Astrocyte (in vitro differentiated cells and primary cell): ENCODE measurements at regions not wholly inside any gene's neighbourhood (a gene's known extent, or its start where the extent isn't known, plus 50 kb on each side); places are given as distances from the start of the nearest gene placed in this dataset.

Source experiments
- DNase-seq: peaks from one replicate; pipeline ENCODE4 v3.0.0-alpha.2; 2010; ENCODE audit warnings: low read depth
- FAIRE-seq: peaks from 2 replicates; lab custom pipeline; 2011; peaks lifted over from hg19 to GRCh38; lab: Jason Lieb, UNC
- H2AFZ ChIP-seq: 2 replicates; pipeline ENCODE4 v1.6.0; 2012; ENCODE audit warnings: low read depth, low read length, inconsistent platforms
- H3K27ac ChIP-seq: 2 replicates; pipeline ENCODE4 v1.5.1; 2011; ENCODE audit warnings: low read depth, low read length, inconsistent platforms
- H3K27me3 ChIP-seq: 2 replicates; pipeline ENCODE4 v1.6.0; 2011; ENCODE audit warnings: low read length, inconsistent platforms; ENCODE audit not compliant: insufficient read depth
- H3K36me3 ChIP-seq: 2 replicates; pipeline ENCODE4 v1.5.1; 2011; ENCODE audit warnings: low read length, inconsistent platforms; ENCODE audit not compliant: insufficient read depth
- H3K4me1 ChIP-seq: 2 replicates; pipeline ENCODE4 v1.5.1; 2011; ENCODE audit warnings: low read length, inconsistent platforms; ENCODE audit not compliant: insufficient read depth
- H3K4me2 ChIP-seq: 2 replicates; pipeline ENCODE4 v1.6.0; 2012; ENCODE audit warnings: low read length, inconsistent platforms
- H3K4me3 ChIP-seq: 2 replicates; pipeline ENCODE4 v1.5.1; 2011; ENCODE audit warnings: low read depth, mild to moderate bottlenecking, low read length, inconsistent platforms; ENCODE audit not compliant: insufficient read depth
- H3K79me2 ChIP-seq: 2 replicates; pipeline ENCODE4 v1.6.0; 2012; ENCODE audit warnings: mild to moderate bottlenecking, low read length, inconsistent platforms; ENCODE audit not compliant: insufficient read depth
- H3K9ac ChIP-seq: 2 replicates; pipeline ENCODE4 v1.6.0; 2012; ENCODE audit warnings: mild to moderate bottlenecking, low read length, inconsistent platforms
- H3K9me3 ChIP-seq: 2 replicates; pipeline ENCODE4 v1.5.1; 2012; ENCODE audit warnings: low read depth, mild to moderate bottlenecking, low read length, inconsistent platforms; ENCODE audit not compliant: insufficient read depth
- H4K20me1 ChIP-seq: 2 replicates; pipeline ENCODE4 v1.6.0; 2012; ENCODE audit warnings: low read length, inconsistent platforms; ENCODE audit not compliant: insufficient read depth
- H3K27ac Mint-ChIP-seq: one replicate; pipeline ENCODE4 v1.8.0; 2021; ENCODE audit warnings: mild to moderate bottlenecking, mixed read lengths; ENCODE audit not compliant: unreplicated experiment
- H3K27me3 Mint-ChIP-seq: one replicate; pipeline ENCODE4 v1.8.0; 2021; ENCODE audit warnings: low read depth, mixed read lengths; ENCODE audit not compliant: unreplicated experiment
- H3K36me3 Mint-ChIP-seq: one replicate; pipeline ENCODE4 v1.8.0; 2021; ENCODE audit warnings: low read depth, mixed read lengths; ENCODE audit not compliant: unreplicated experiment
- H3K4me1 Mint-ChIP-seq: one replicate; pipeline ENCODE4 v1.8.0; 2021; ENCODE audit warnings: low read depth, mixed read lengths; ENCODE audit not compliant: unreplicated experiment
- H3K4me3 Mint-ChIP-seq: one replicate; pipeline ENCODE4 v1.8.0; 2021; ENCODE audit warnings: mild to moderate bottlenecking, moderate library complexity, mixed read lengths; ENCODE audit not compliant: unreplicated experiment
- H3K9me3 Mint-ChIP-seq: one replicate; pipeline ENCODE4 v1.8.0; 2021; ENCODE audit warnings: mild to moderate bottlenecking, mixed read lengths; ENCODE audit not compliant: unreplicated experiment
- CTCF ChIP-seq: IDR thresholded peaks from 2 replicates; pipeline ENCODE4 v1.5.1; 2011; ENCODE audit warnings: low read depth, mild to moderate bottlenecking, inconsistent platforms, low read length, moderate library complexity; ENCODE audit not compliant: insufficient read depth
- EZH2 ChIP-seq: IDR thresholded peaks from 2 replicates; pipeline ENCODE4 v1.6.1; 2012; ENCODE audit warnings: mild to moderate bottlenecking, low read length, inconsistent platforms; ENCODE audit not compliant: insufficient read depth

GRCh38 chr2:16189029-16189835, 248.9 kb downstream of the MYCN start:
- Histone ChIP-seq H3K4me1 (no peaks in the 10 kb centered on the region), H2AFZ (no peak overlapping the region), H3K9me3 (no peaks in the 10 kb centered on the region), H4K20me1 (no peaks in the 10 kb centered on the region), H3K79me2 (no peaks in the 10 kb centered on the region), H3K4me2 (no peak overlapping the region), H3K27ac (no peak overlapping the region), H3K4me3 (no peak overlapping the region), H3K36me3 (no peaks in the 10 kb centered on the region), H3K27me3 (no peaks in the 10 kb centered on the region), H3K9ac (no peak overlapping the region)
- Mint-ChIP-seq H3K4me3 (no peak overlapping the region), H3K4me1 (no peaks in the 10 kb centered on the region), H3K27me3 (peaks cover 21% of the 10 kb centered on the region), H3K9me3 (no peaks in the 10 kb centered on the region), H3K27ac (no peak overlapping the region), H3K36me3 (no peaks in the 10 kb centered on the region)
- FAIRE-seq (no peak), DNase-seq (no peak)
- TF ChIP-seq EZH2 (no peak), CTCF (no peak)

GRCh38 chr2:16188261-16188890, 248.0 kb downstream of the MYCN start:
- Mint-ChIP-seq H3K4me1 (no peaks in the 10 kb centered on the region), H3K27me3 (peaks cover 21% of the 10 kb centered on the region)
- no peak overlapping the region for H3K27ac ChIP-seq

More at GRCh38 chr2:16188261-16188890, 248.0 kb downstream of the MYCN start:
- Histone ChIP-seq H4K20me1 (no peaks in the 10 kb centered on the region), H3K36me3 (no peaks in the 10 kb centered on the region), H3K9me3 (no peaks in the 10 kb centered on the region), H3K4me1 (no peaks in the 10 kb centered on the region), H3K27me3 (no peaks in the 10 kb centered on the region), H3K9ac (no peak overlapping the region), H3K4me2 (no peak overlapping the region), H2AFZ (no peak overlapping the region), H3K4me3 (no peak overlapping the region), H3K79me2 (no peaks in the 10 kb centered on the region)
- Mint-ChIP-seq H3K27ac (no peak overlapping the region), H3K36me3 (no peaks in the 10 kb centered on the region), H3K4me3 (no peak overlapping the region), H3K9me3 (no peaks in the 10 kb centered on the region)
- no peak for TF ChIP-seq CTCF
- TF ChIP-seq EZH2: no peak
- DNase-seq (no peak), FAIRE-seq (no peak)
